HG02763 (cell line): ENCODE measurements at regions not wholly inside any gene's neighbourhood (a gene's known extent, or its start where the extent isn't known, plus 50 kb on each side); places are given as distances from the start of the nearest gene placed in this dataset.
"Not testable (repeated sequence)": the region's sequence is repeated elsewhere in the genome, so short reads cannot be mapped to it uniquely, and the experiment has no call there.

Experiments used
- ATAC-seq: cut with Tn5 transposase; IDR thresholded peaks from one replicate; pipeline ENCODE4 v1.9.1; 2021; ENCODE audit warnings: mild to moderate bottlenecking, moderate library complexity; ENCODE audit not compliant: unreplicated experiment

DNA sequence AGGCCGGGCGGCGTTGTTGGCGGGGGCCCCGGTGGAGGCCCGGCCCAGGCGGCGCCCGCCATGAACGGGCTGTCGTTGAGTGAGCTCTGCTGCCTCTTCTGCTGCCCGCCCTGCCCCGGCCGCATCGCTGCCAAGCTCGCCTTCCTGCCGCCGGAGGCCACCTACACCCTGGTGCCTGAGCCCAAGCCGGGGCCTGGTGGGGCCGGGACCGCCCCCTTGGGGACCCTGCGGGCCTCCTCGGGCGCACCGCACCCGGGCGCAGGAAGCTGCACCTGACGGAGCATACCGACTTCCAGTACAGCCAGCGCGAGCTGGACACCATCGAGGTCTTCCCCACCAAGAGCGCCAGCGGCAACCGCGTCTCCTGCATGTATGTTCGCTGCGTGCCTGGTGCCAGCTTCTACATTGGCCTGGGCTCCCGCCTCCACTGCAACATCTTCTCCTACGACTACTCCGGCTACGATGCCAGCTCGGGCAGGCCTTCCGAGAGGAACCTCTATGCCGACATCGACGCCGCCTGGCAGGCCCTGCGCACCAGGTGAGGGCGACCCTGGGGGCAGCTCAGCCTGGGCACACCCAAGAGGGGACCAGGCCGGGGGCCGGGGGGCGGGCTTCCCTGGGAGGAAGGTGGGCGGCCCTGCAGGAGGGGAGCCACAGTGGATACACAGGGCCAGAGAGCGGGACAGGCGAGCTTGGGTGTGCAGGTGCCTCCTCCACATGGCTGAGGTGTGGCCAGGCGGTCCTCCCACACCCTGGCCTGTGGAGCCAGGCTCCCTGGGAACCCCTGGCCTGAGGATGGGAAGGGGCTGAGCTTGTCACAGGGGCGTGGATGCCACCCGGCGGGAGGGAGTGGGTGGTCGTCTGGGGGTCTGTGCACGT, 201.6 kb downstream of the USP22 start:
- not testable (repeated sequence) for ATAC-seq

DNA sequence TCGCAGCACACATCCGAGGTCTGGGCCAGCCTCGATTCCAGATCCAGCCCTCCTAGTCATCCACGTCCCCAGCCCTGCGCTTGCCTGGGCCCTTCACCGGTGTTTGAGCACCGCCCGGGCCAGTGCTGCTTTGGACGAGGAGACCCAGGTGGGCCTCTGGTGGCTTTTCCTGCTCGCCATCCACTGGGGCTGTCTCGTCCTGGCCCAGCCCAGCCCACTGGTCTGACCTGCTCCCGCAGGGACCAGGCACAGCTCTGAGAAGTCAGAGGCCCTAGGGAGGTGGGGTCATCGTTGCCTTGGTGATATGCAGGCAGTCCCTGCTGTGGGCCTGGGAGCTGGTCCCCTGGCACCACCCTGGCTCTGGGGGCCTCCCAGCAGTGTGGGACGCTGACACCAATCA, 200.8 kb downstream of the USP22 start:
- ATAC-seq, result not testable (repeated sequence)

DNA sequence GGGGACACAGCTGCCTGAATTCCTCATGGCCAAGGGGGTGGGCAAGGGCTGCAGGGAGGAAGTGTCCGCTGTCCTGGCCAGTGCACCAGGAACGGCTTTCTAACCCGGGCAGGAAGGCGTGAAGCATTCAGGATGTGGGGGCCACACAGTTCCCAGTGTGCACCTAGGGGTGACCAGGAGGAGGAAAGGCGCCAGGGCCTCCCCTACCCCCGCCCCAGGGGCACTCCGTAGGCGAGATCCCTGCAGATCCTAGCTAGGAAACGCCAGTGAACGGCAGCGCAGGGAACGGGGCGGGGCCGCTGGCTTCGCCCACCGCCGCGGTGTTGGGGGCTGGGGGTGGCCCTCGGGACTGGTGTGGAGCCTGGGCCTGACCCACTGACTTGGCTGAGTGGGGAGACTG, 199.6 kb downstream of the USP22 start:
- not testable (repeated sequence) for ATAC-seq

- not testable (repeated sequence) for ATAC-seq
These were observed 198.8 kb downstream of the USP22 start for GRCh38 chr17:20843799-20844553.

DNA sequence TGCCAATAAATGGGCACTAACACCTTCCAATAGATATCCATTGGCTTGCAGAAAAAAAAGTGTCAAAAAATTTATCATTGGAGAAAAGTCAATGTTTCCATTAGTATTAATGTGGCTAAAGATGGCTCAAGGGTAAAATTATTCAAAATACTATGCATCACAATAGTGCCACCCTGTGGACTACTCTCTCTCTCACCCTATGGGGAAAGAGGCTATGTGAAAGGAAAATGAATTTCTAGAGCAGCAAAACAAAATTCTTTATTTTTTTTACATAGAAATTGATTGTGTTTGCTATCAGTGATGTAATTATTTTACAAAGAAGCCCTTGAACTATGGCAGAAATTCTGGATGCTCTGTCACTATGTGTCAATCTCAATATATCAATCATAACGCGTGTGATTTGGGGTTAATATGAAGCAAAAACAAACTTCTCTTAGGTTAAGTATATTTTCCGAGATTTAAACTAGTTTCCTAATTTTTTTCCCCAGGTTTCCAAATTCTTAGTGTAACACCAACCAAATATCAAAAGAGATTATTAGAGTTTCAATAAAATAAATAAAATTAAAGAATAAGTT, 193.9 kb downstream of the USP22 start:
- ATAC-seq, result not testable (repeated sequence)

DNA sequence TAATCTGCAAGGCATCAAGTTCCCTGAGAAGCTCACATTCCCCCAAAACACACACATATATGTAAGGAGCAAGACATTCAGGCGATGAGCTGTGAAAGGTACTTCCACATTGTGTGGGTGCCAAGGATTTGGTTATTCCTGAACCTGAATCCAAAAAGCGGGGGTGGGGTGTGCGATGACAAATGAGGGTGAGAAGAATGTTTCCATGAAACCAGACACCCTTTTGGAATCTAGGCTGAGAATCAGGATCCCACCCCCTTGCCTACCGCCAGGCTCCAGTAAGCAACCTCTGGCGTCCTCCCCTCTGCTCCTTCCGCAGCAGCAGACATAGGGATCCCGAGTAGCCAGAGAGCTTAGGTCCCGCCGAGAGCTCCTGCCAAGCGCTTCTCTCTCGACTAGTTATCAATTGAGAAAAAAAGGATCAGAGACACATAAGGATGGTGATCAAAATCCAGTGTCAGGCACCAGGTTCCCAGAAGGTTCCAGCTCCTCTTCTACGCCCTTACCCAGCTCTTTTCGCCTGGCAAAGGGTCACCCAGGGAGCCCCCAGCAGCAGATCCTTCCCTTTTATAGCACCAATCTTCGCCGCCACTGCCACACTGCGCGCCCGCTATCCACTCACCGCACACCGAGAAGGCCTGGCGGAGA, 191.1 kb downstream of the USP22 start:
- ATAC-seq, result not testable (repeated sequence)

DNA sequence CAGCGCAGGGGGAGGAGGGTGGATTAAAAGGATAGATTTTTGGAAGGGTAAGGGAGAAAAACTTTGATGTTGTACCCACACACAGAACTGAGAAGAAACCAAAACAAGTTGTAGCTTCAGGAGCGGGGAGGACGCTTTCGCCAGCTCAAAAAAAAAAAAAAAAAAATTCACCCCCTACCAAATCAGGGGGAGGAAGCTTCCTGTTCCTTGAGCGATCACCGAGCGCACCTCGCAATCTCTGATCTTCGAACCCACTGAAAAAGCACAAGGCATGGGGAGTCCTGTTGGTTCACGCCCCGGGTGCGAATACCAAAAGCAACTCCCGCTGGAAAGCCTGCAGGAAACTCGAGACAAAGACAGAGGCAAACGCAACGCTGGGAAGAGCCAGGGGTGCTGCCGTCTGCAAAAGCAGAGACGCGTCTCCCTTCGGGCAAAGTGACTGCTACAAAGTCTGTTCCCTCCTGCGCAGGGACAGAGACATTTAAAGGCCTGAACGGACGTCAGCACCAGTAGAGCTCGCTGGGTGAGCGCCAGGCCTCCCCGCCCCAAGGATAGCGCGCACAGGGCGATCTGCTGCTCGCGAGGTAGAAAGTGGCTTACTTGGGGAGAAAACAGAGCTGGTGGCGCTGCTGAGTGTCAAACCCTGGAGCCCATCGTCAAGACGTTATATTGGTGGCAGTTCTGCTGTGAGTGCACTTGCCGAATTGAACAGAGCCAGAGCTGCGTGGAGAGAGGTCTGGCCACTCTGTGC, 190.4 kb downstream of the USP22 start:
- ATAC-seq, result no peak

- ATAC-seq, result no peak
These were observed 189.8 kb downstream of the USP22 start for GRCh38 chr17:20852990-20853370.

DNA sequence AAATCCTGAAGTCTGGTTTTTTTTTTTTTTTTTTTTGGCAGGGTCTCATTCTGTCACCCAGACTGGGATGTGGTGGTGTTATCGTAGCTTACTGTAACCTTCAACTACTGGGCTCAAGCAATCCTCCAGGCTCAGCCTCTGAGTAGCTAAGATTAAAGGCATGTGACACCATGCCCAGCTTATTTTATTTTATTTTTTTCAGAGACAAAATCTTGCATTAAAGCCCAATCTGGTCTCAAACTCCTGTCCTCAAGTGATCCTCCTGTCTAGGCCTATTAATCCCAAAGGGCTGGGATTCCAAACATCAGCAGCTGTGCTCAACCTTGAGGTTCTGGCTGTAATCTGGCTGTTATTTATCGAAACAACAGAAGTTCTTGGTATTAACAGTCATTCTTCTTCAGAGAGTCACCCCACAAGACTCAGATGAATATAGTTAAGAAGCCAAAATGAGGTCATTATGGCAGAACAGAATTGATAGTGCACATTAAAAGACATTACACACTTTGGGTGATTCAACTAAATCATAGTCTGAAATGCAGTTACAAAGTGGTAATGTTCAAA, 186.8 kb downstream of the USP22 start:
- not testable (repeated sequence) for ATAC-seq

DNA sequence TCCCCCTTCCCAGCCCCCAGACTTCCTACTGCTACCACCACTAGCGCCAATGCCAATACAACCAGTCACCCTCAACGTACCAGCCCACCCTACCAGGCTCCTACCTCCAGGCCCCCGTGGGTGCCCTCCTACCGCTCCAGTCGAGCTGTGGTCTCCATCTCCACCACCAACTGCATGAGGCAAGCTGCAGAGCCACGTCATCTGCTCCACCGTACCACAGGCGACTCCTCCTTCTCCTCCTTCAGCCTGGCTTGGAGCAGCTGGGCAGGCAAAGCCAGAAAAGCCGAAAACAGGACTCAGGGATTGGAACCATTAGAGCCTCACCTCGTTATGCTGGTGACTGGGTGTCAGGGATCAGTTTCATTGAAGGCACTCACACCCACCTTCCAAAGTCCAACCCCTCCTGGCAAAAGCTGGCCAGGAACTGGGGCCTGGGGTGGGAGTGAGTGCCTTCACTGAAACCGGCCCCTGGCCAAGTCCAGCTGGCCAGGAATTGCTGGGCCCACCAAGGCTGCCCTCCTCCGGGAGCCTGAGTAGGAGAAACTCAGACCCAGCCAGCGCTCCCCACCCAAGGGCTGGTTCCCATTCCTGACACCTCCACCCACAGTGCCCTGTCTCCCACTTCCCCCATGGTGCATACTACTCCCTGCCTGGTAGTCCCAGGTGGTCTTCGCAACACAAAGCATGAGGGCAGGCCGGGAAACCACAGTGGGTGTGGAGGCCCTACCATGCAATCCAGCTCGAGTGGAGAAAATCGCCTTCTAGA, 176.2 kb downstream of the USP22 start:
- ATAC-seq, result not testable (repeated sequence)

- ATAC-seq, result not testable (repeated sequence)
These were observed 175.3 kb downstream of the USP22 start for GRCh38 chr17:20867436-20867937.

GRCh38 chr17:20867938-20868661, 174.7 kb downstream of the USP22 start:
- ATAC-seq, result not testable (repeated sequence)

DNA sequence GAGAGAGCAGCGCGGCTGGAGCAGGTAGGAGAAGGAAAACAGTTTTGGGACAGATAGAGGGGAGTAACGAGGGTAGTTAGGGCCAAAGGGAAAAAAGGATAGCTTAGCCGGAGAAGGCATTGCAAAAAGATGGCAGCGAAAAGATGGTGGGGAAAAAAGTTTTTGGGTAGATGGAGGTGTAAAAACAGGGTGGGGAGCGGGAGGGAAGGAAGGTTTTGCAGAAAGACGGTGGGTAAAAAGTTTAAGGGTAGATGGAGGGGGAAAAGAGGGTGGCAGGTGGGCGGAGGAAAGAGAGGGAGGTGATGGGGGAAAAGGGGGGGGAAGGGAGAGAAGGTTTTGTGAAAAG, 174.2 kb downstream of the USP22 start:
- not testable (repeated sequence) for ATAC-seq

DNA sequence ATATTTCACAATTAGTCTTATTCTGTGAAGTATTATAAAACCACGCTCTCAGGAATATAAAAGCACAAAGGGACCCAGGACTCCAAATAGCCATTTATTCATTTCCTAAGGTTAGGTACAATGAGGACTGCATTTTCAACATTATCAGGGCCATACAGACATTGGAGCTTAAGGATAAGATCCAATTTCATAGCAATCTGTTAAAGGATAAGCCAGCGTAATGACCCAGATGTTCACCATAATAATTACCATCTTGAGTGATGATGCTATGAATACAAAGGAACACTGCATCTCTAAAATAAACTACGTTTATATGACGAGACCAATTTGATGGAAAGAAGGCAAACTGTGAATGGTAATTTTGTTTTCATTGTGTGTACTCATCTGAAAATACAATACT, 169.6 kb downstream of the USP22 start:
- not testable (repeated sequence) for ATAC-seq

GRCh38 chr17:20873688-20874328, 169.0 kb downstream of the USP22 start:
- ATAC-seq, result not testable (repeated sequence)

- ATAC-seq, result not testable (repeated sequence)
These were observed 165.4 kb downstream of the USP22 start for GRCh38 chr17:20877384-20877783.

- no peak for ATAC-seq
These were observed 152.5 kb downstream of the USP22 start for GRCh38 chr17:20890338-20890737.

DNA sequence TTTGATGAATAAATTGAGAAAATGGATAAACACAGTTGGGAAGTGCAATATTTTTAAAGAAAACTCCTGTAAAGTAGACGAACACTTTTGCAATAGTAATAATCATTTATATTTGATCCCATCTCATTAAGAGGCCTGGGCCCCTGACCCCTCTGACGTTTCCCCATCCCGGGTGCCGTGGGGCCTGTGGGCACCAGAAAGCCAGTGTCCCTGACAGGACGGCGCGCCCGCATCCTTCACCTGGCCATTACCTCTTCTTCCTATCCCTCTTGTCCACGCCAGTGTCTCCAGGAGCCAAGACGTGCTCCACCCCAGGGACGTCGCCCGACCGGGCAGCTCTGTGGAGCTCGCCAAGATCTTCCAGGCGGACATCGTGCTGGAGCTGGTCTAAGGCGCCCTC, 147.4 kb downstream of the USP22 start:
- not testable (repeated sequence) for ATAC-seq
